SK-MEL-5 (cell line): ENCODE measurements at regions not wholly inside any gene's neighbourhood (a gene's known extent, or its start where the extent isn't known, plus 50 kb on each side); places are given as distances from the start of the nearest gene placed in this dataset.
A peak's percentile ranks its signal among the peaks of the same experiment; 100 is the strongest.

Source experiments
- DNase-seq: peaks from one replicate; pipeline ENCODE4 v3.0.0-alpha.2; 2016; ENCODE audit warnings: low read depth, low spot score
- in situ Hi-C: cut with HindIII; loops from 2 replicates; pipeline ENCODE4 v1.10.0; 2016; ENCODE audit warnings: low sequenced_read_pairs, high pct_unique_total_duplicates, low pct_unique_long_range_greater_than_20kb

GRCh38 chr9:120256146-120256545 is 323.8 kb downstream of the CDK5RAP2 start:
- DNase-seq = no peak
- in situ Hi-C loops = no loop called here

- in situ Hi-C loops = no loop called here
Measured at GRCh38 chr9:120252248-120252647, 327.7 kb downstream of the CDK5RAP2 start.

GRCh38 chr9:120242116-120242811 is 337.7 kb downstream of the CDK5RAP2 start:
- in situ Hi-C loops = no loop called here
- DNase-seq = no peak

More at GRCh38 chr9:120252248-120252647, 327.7 kb downstream of the CDK5RAP2 start:
- DNase-seq = no peak

GRCh38 chr9:120236596-120236995 is 343.4 kb downstream of the CDK5RAP2 start:
- in situ Hi-C loops = no loop called here

GRCh38 chr9:120235081-120235480 is 344.9 kb downstream of the CDK5RAP2 start:
- no peak for DNase-seq
- in situ Hi-C loops = no loop called here

More at GRCh38 chr9:120236596-120236995, 343.4 kb downstream of the CDK5RAP2 start:
- DNase-seq = no peak

GRCh38 chr9:120230227-120230626 is 349.7 kb downstream of the CDK5RAP2 start:
- in situ Hi-C loops = no loop called here
- DNase-seq = no peak

- in situ Hi-C loops = no loop called here
- DNase-seq = no peak
Measured at GRCh38 chr9:120221844-120222243, 358.1 kb downstream of the CDK5RAP2 start.

GRCh38 chr9:120214332-120214731 is 365.6 kb downstream of the CDK5RAP2 start:
- no peak for DNase-seq
- in situ Hi-C loops = no loop called here

GRCh38 chr9:120212853-120213200 is 367.1 kb downstream of the CDK5RAP2 start:
- DNase-seq = no peak
- in situ Hi-C loops = no loop called here

GRCh38 chr9:120212153-120212852 is 367.7 kb downstream of the CDK5RAP2 start:
- DNase-seq = no peak
- in situ Hi-C loops = no loop called here

GRCh38 chr9:120210274-120210673 is 369.7 kb downstream of the CDK5RAP2 start:
- in situ Hi-C loops = no loop called here
- DNase-seq = no peak

GRCh38 chr9:120202856-120203654 is 376.9 kb downstream of the CDK5RAP2 start:
- in situ Hi-C loops = no loop called here
- no peak for DNase-seq

- no peak for DNase-seq
- in situ Hi-C loops = no loop called here
Measured at GRCh38 chr9:120198027-120198426, 381.9 kb downstream of the CDK5RAP2 start.

- no peak for DNase-seq
- in situ Hi-C loops = no loop called here
Measured at GRCh38 chr9:120197605-120198004, 382.4 kb downstream of the CDK5RAP2 start.

- in situ Hi-C loops = no loop called here
- no peak for DNase-seq
Measured at GRCh38 chr9:120191141-120191540, 388.8 kb downstream of the CDK5RAP2 start.

GRCh38 chr9:120187758-120188157 is 392.2 kb downstream of the CDK5RAP2 start:
- DNase-seq = peak; percentile 66
- in situ Hi-C loops = no loop called here

GRCh38 chr9:120186276-120186675 is 393.7 kb downstream of the CDK5RAP2 start:
- in situ Hi-C loops = no loop called here
- DNase-seq = no peak

GRCh38 chr9:120184266-120184665 is 395.7 kb downstream of the CDK5RAP2 start:
- in situ Hi-C loops = no loop called here

More at GRCh38 chr9:120184266-120184665, 395.7 kb downstream of the CDK5RAP2 start:
- no peak for DNase-seq
